Activated T-cell treated with anti-CD3 and anti-CD28 coated beads, Interleukin-2, amount 50 U/mL, for 4 hours (primary cell): ENCODE measurements at regions not wholly inside any gene's neighbourhood (a gene's known extent, or its start where the extent isn't known, plus 50 kb on each side); places are given as distances from the start of the nearest gene placed in this dataset.

Source experiments
- ATAC-seq, 2 donors: fragments of 200-7000 bp; cut with Tn5 transposase; one replicate each; pipeline ENCODE4 v1.10.0; 2021
- DNase-seq: peaks from one replicate; pipeline ENCODE4 v3.0.0-alpha.2; 2020
- H3K27me3 Mint-ChIP-seq: one replicate; pipeline ENCODE4 v1.8.0; 2021; ENCODE audit warnings: low read depth, mixed read lengths
- H3K36me3 Mint-ChIP-seq: one replicate; pipeline ENCODE4 v1.8.0; 2022; ENCODE audit warnings: mixed read lengths; ENCODE audit not compliant: insufficient read depth
- H3K4me1 Mint-ChIP-seq: one replicate; pipeline ENCODE4 v1.8.0; 2021; ENCODE audit warnings: low read depth, mixed read lengths
- H3K4me3 Mint-ChIP-seq: one replicate; pipeline ENCODE4 v1.8.0; 2021; ENCODE audit warnings: mild to moderate bottlenecking, moderate library complexity, mixed read lengths
- H3K9me3 Mint-ChIP-seq: one replicate; pipeline ENCODE4 v1.8.0; 2021; ENCODE audit warnings: mixed read lengths

DNA sequence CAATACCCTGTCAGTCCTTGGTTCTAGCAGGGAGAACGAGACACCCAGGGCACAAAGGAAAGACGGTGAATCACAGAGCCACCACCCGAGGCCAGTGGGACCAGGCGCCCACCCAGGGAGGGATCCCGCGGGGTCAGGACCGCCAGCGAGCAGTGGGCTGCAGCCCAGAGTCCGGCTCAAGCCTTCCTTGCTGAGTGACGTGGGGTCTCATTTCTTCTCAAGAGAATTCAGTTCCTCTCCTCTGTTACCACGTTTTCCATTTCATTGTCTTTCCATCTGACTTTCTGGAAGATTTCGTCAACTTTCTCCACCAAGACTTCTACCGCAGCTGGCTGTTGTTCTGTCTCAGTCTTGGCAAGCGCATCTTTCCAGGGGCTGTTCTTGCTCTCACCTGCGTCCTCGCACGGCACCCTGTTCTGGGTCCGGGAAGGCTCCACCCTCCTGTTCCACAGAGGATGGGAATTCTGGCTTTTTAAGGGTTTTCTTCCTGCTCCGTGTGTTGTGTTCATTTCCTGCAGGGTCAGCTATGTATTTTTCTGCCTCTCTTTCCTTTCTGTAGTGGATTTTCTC lies 248.6 kb downstream of the NDUFA10 start:
- Mint-ChIP-seq H3K36me3 (peaks cover 2% of the 10 kb centered on the region), H3K27me3 (peaks cover 14% of the 10 kb centered on the region), H3K4me3 (no peak overlapping the region), H3K9me3 (peaks cover 3% of the 10 kb centered on the region), H3K4me1 (no peaks in the 10 kb centered on the region)
- ATAC-seq (no peak), DNase-seq (no peak)

- ATAC-seq: no peak
- H3K9me3 Mint-ChIP-seq: peaks cover 5% of the 10 kb centered on the region
- H3K36me3 Mint-ChIP-seq: peaks cover 3% of the 10 kb centered on the region
- no peak overlapping the region for H3K4me3 Mint-ChIP-seq
- peaks cover 14% of the 10 kb centered on the region for H3K27me3 Mint-ChIP-seq
- H3K4me1 Mint-ChIP-seq: no peaks in the 10 kb centered on the region
- no peak for DNase-seq
Observed at GRCh38 chr2:239775623-239776435, 249.3 kb downstream of the NDUFA10 start.

DNA sequence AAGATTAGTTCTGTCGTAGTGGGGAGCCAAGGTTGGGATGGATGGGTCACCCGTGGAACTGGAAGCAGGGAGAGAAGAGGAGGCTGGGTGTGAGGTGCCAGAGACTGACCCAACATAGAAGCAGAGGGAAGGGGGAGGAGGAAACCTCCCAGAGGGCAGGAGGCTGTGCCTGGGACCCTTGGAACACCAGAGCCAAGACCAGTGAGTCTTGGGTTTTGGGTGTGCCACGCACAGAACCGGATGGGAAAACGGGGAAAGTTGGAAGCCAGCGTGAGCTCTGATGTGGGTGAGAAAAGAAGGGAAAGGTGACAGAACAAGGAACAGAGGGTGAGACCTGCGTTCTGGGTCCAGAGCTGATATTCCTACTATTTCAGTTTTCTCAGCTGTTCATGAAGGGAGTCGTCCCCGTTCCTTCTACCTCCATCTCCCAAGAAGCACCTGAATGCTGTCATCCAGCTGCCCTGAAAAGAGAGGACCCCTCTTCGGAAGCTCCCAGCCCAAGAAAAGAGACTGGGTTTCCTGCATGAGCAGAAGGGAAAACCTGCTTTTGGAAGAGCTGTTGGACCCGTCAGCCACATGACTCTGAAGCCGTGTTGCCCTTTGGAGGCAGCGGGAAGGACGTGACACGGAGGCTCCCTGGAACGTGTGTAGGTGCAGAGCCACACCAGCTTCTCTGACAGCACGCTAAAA lies 250.1 kb downstream of the NDUFA10 start:
- no peak for DNase-seq
- Mint-ChIP-seq H3K27me3 (peaks cover 14% of the 10 kb centered on the region), H3K4me1 (no peaks in the 10 kb centered on the region), H3K36me3 (peaks cover 3% of the 10 kb centered on the region), H3K9me3 (peaks cover 5% of the 10 kb centered on the region), H3K4me3 (no peak overlapping the region)
- no peak for ATAC-seq

DNA sequence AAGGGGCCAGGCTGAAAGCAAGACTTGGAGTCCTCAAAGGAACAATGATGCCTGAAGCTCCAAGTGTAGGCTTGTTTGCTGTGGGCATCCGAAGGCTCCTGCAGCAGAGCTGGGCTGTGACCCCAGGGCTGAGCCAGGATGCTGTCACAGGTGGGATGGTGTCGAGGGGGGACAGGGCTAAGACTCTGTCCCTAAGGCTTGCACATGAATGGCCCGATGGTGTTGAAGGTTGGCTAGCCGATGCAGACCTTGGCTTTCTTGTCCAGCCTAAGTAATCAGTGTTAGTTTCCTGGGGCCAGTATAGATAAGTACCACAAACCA lies 251.0 kb downstream of the NDUFA10 start:
- Mint-ChIP-seq H3K4me1 (no peaks in the 10 kb centered on the region), H3K4me3 (no peak overlapping the region), H3K36me3 (peaks cover 3% of the 10 kb centered on the region), H3K9me3 (peaks cover 5% of the 10 kb centered on the region), H3K27me3 (peaks cover 17% of the 10 kb centered on the region)
- DNase-seq (no peak), ATAC-seq (no peak)

DNA sequence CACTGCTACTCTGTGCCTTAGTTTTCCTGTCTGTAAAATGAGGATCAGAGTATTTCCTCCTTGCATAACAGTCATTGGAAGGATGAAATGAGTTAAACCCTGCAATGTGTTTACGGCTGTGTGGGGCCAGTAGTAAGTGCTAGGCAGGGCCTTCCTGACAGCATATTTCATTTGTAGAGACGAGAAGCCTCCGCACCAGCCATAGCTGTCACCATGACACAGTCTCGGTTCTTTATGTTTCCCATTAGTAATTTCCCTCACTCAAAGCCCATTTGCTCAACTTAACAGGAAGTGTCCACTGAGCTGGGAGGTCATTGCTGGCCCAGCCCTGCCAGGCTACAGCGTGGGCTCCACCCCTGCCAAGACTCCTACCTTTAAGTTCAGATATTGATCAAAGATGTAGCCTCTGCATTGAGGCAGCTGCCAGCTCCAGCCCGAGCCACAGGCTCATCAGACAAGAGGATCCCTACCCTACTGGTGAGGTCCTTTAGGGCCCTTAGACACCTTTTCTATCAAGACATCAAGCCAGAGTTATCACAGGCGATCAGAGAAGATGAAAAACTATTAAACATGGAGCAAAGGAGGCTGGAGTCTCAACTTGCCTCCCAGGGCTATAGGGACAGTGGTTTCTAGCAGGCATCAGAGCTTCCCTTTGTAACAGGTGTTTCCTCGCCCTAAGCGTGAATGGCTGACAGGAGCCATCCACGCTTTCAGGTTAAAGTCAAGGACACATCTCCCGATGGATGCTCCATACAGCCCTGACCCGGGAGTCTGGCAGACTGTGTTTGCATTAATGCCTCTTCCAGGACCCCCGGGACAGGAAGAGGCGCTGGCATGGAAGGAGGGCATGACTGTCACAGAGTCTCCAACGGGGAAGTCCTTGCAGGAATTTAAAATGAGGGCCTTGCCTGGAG lies 251.7 kb downstream of the NDUFA10 start:
- Mint-ChIP-seq H3K4me1 (no peaks in the 10 kb centered on the region), H3K4me3 (no peak overlapping the region), H3K36me3 (peaks cover 3% of the 10 kb centered on the region), H3K27me3 (peaks cover 21% of the 10 kb centered on the region), H3K9me3 (peaks cover 5% of the 10 kb centered on the region)
- DNase-seq (no peak), ATAC-seq (no peak)

DNA sequence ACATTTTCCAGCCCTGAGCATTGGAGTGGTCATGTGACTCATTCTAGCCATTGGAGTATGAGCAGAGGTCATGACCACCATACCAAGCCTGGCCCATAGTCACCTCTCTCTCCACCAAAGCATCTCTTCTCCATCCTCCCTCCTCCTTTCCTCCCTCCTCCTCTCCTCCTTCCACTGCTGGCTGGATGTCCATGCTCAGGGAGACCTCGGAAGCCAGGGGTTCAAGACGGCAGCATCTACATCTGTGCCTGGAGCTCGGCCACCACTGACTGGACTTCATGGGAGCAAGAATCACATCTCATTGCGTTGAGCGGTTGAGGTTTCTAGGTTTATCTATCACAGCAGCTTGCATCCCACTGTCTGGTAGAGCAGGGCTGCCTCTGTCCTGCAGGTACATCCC lies 252.4 kb downstream of the NDUFA10 start:
- H3K4me3 Mint-ChIP-seq: no peak overlapping the region
- DNase-seq: no peak
- no peaks in the 10 kb centered on the region for H3K4me1 Mint-ChIP-seq
- ATAC-seq: no peak
- H3K36me3 Mint-ChIP-seq: peaks cover 3% of the 10 kb centered on the region
- H3K9me3 Mint-ChIP-seq: peaks cover 5% of the 10 kb centered on the region
- H3K27me3 Mint-ChIP-seq: peaks cover 24% of the 10 kb centered on the region

DNA sequence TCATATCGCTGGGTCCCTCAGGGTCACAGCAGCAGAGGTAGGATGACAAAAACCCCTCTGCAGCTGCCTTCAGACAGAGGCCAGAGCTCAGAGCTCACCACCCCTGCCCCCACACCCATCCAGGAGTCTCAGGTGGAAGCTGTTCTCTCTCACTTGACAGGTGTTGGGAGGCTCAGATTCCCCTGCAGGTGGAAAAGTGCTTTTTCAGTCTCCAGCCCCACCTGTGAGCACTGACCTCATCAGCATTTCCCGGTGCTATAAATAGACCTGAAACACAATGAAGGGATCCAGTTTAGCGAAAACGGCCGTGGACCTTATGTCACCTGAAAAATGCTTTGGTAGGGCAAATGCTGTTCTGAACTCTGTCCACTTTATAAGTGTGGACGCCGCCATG lies 254.9 kb downstream of the NDUFA10 start:
- no peak for ATAC-seq
- Mint-ChIP-seq H3K9me3 (peaks cover 5% of the 10 kb centered on the region), H3K27me3 (peaks cover 17% of the 10 kb centered on the region), H3K36me3 (peaks cover 3% of the 10 kb centered on the region), H3K4me1 (no peaks in the 10 kb centered on the region), H3K4me3 (no peak overlapping the region)
- DNase-seq: no peak

DNA sequence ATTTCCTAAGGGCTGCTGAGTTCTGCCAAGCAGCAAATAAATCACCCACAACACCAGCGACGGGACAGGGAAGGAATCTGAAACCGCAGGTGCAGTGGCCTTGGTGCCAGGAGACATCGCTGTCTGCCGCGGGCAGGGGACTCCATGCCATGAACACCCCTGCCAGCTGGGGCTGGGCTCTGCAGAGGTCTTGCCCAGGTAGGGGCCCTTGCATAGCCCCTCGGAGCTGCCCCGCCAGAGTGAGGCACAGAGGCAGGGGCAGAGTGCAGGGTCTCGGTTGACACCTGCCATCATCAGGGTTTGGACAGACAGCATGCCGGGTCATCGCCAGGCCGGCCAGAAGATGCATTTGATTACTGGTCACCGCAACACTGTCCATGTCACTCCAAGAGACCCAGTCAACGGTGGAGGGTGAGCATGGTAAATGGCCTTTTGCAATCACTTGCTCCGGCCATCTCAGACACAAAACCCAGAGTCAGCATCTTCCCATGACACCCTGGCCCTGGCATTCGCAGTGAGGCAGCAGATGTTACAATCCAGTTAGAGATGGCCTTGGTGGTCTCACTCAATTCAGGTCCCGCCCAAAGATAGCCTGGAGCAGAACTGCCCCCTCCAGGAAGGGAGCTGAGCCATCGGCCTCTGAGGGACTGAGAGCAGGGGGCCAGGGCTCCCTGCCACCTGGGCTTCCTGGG lies 255.4 kb downstream of the NDUFA10 start:
- H3K9me3 Mint-ChIP-seq: peaks cover 5% of the 10 kb centered on the region
- H3K4me1 Mint-ChIP-seq: no peaks in the 10 kb centered on the region
- DNase-seq: no peak
- H3K36me3 Mint-ChIP-seq: peaks cover 3% of the 10 kb centered on the region
- ATAC-seq: no peak
- H3K27me3 Mint-ChIP-seq: peaks cover 12% of the 10 kb centered on the region
- H3K4me3 Mint-ChIP-seq: no peak overlapping the region

GRCh38 chr2:239768907-239769553 lies 256.1 kb downstream of the NDUFA10 start:
- H3K27me3 Mint-ChIP-seq: peaks cover 10% of the 10 kb centered on the region
- H3K9me3 Mint-ChIP-seq: peaks cover 5% of the 10 kb centered on the region
- no peak for ATAC-seq
- peaks cover 3% of the 10 kb centered on the region for H3K36me3 Mint-ChIP-seq
- H3K4me3 Mint-ChIP-seq: no peak overlapping the region
- H3K4me1 Mint-ChIP-seq: no peaks in the 10 kb centered on the region
- no peak for DNase-seq

- Mint-ChIP-seq H3K4me3 (no peak overlapping the region), H3K9me3 (peaks cover 5% of the 10 kb centered on the region), H3K4me1 (no peaks in the 10 kb centered on the region), H3K36me3 (peaks cover 3% of the 10 kb centered on the region), H3K27me3 (peaks cover 10% of the 10 kb centered on the region)
- ATAC-seq: no peak
- DNase-seq: no peak
Observed at GRCh38 chr2:239768031-239768790, 256.9 kb downstream of the NDUFA10 start.

DNA sequence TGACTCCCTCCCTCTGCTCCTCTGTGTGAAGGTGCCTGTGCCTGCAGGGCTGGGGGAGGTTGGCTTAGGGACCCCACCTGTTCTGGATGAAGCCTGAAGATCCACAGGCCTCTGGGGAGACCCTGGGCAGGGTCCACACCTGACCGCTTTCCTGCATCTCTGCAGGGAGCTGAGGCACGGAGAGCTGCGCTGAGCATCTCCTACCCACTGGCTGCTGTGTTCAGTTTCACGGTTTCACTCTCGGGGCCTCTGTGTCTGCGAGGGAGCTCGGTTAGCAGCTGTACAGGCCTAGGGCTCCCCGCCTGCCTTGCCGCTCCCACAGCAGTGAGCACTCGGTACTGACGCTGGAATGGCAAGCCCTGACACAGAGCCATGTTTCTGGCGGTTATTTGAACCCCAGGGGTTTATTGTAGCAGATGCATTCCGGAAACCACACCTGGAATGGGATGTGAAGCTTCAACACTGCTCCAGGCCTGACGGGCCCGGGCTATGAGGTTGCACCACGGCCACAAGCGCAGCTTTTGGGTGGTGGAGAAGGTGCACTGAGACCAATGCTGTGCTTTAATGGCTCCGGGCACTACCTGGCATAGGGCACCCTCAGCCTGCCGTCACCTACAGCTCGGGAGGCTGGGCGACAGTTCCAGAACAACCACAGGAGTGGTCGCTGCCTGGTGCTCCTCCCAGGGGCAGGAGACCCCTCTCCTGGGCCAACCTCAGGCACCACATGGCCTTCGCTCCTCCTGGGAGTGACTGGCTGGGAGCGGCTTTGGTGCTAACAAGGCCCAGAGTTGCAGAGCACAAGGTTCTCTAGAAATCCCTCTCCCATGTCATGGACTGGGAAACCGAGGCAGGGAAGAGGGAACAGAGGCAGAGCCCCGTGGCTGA lies 257.9 kb downstream of the NDUFA10 start:
- Mint-ChIP-seq H3K4me1 (no peaks in the 10 kb centered on the region), H3K27me3 (peaks cover 10% of the 10 kb centered on the region), H3K36me3 (peaks cover 3% of the 10 kb centered on the region), H3K4me3 (no peak overlapping the region), H3K9me3 (peaks cover 5% of the 10 kb centered on the region)
- DNase-seq: no peak
- ATAC-seq: no peak

- ATAC-seq (no peak), DNase-seq (no peak)
- Mint-ChIP-seq H3K4me1 (no peaks in the 10 kb centered on the region), H3K4me3 (no peak overlapping the region), H3K36me3 (no peaks in the 10 kb centered on the region), H3K27me3 (peaks cover 15% of the 10 kb centered on the region), H3K9me3 (no peaks in the 10 kb centered on the region)
Observed at GRCh38 chr2:239765911-239766310, 259.2 kb downstream of the NDUFA10 start.
